Progenitor cell of endocrine pancreas (in vitro differentiated cells): ENCODE measurements at regions not wholly inside any gene's neighbourhood (a gene's known extent, or its start where the extent isn't known, plus 50 kb on each side); places are given as distances from the start of the nearest gene placed in this dataset.
A peak's percentile ranks its signal among the peaks of the same experiment; 100 is the strongest.

ENCODE experiments used
- DNase-seq: peaks from one replicate; pipeline ENCODE4 v3.0.0; 2021; ENCODE audit warnings: low spot score; ENCODE audit not compliant: unreplicated experiment
- H3K27ac Mint-ChIP-seq: 2 replicates; pipeline ENCODE4 v1.8.0; 2021; ENCODE audit warnings: mild to moderate bottlenecking, moderate library complexity, mixed read lengths
- H3K27me3 Mint-ChIP-seq: 2 replicates; pipeline ENCODE4 v1.8.0; 2021; ENCODE audit warnings: mixed read lengths
- H3K36me3 Mint-ChIP-seq: 2 replicates; pipeline ENCODE4 v1.8.0; 2022; ENCODE audit warnings: mixed read lengths; ENCODE audit not compliant: insufficient read depth
- H3K4me1 Mint-ChIP-seq: 2 replicates; pipeline ENCODE4 v1.8.0; 2021; ENCODE audit warnings: low read depth, mixed read lengths
- H3K4me3 Mint-ChIP-seq: 2 replicates; pipeline ENCODE4 v1.8.0; 2021; ENCODE audit warnings: low read depth, mild to moderate bottlenecking, moderate library complexity, mixed read lengths
- H3K9me3 Mint-ChIP-seq: 2 replicates; pipeline ENCODE4 v1.8.0; 2021; ENCODE audit warnings: low read depth, mixed read lengths
- TF ChIP-seq, protein P1 (sequence below): fragments of 200-600 bp; sonication (generic); IDR thresholded peaks from one replicate; pipeline ENCODE4 v1.5.0; 2021; ENCODE audit warnings: antibody characterized with exemption, mild to moderate bottlenecking; ENCODE audit not compliant: unreplicated experiment

GRCh38 chr16:65988024-65988595, 378.4 kb upstream of the CDH5 start:
- H3K9me3 Mint-ChIP-seq: peaks cover 5% of the 10 kb centered on the region
- H3K4me1 Mint-ChIP-seq: peaks cover 1% of the 10 kb centered on the region
- TF ChIP-seq, protein P1, sequence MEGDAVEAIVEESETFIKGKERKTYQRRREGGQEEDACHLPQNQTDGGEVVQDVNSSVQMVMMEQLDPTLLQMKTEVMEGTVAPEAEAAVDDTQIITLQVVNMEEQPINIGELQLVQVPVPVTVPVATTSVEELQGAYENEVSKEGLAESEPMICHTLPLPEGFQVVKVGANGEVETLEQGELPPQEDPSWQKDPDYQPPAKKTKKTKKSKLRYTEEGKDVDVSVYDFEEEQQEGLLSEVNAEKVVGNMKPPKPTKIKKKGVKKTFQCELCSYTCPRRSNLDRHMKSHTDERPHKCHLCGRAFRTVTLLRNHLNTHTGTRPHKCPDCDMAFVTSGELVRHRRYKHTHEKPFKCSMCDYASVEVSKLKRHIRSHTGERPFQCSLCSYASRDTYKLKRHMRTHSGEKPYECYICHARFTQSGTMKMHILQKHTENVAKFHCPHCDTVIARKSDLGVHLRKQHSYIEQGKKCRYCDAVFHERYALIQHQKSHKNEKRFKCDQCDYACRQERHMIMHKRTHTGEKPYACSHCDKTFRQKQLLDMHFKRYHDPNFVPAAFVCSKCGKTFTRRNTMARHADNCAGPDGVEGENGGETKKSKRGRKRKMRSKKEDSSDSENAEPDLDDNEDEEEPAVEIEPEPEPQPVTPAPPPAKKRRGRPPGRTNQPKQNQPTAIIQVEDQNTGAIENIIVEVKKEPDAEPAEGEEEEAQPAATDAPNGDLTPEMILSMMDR: no peak
- H3K27ac Mint-ChIP-seq: no peak overlapping the region
- peaks cover 5% of the 10 kb centered on the region for H3K27me3 Mint-ChIP-seq
- no peaks in the 10 kb centered on the region for H3K36me3 Mint-ChIP-seq
- H3K4me3 Mint-ChIP-seq: no peak overlapping the region
- no peak for DNase-seq

- no peak for DNase-seq
- H3K36me3 Mint-ChIP-seq: no peaks in the 10 kb centered on the region
- H3K9me3 Mint-ChIP-seq: peaks cover 5% of the 10 kb centered on the region
- no peak overlapping the region for H3K27ac Mint-ChIP-seq
- TF ChIP-seq, protein P1: no peak
- no peak overlapping the region for H3K4me3 Mint-ChIP-seq
- H3K4me1 Mint-ChIP-seq: no peaks in the 10 kb centered on the region
- H3K27me3 Mint-ChIP-seq: no peaks in the 10 kb centered on the region
Observed at GRCh38 chr16:65984296-65984695, 382.2 kb upstream of the CDH5 start.

DNA sequence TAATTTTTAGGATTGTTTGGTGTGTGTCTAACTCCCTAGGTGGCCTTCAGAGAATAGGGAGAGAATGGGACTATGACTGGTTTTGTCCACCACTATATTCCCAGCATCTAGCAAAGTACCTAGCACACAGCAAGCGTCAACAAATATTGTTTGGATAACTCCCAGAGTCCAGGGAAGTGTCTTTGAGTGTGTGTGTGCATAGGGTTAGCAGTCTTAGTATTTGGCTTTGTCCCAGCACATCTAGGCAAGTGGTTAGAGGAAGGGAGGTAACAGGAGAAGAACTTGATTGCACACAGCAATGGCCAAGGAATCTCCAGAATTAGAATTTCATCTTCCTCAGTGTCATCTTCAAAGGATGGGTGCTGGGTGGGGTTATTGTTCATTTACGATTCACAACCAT, 385.4 kb upstream of the CDH5 start:
- DNase-seq: no peak
- H3K27me3 Mint-ChIP-seq: no peaks in the 10 kb centered on the region
- TF ChIP-seq, protein P1: no peak
- H3K9me3 Mint-ChIP-seq: peaks cover 2% of the 10 kb centered on the region
- H3K27ac Mint-ChIP-seq: no peak overlapping the region
- H3K4me1 Mint-ChIP-seq: no peaks in the 10 kb centered on the region
- H3K36me3 Mint-ChIP-seq: no peaks in the 10 kb centered on the region
- H3K4me3 Mint-ChIP-seq: no peak overlapping the region

DNA sequence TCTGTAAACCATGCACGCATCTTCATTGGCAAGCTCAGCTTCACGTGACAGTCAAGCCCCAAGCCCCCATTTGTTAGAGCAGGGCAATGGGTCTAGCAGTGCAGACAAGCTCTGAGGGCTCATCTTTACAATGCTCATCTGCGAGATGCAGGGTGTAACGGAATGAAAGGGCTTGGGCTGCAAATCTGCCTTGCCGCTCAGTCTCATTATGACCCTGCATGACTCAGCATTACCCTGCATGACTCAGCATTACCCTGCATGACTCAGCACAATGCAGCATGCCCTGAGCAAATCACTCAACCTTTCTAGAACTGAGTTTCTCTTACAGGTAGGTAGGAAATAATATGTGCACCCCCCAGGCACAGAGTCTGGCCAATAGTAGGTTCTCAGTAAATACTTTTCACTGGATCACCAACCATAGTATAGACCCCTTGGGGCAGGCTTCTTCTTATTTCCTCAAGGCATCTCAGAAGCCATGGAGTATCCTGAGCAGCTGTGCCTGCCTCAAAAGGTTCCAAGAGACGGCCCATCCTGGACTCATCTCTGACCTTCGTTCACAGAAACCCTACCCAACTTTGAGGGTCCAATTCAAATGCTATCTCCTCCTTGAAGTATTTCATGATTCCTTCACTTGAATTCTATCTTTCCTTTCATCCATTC, 391.3 kb upstream of the CDH5 start:
- DNase-seq: no peak
- Mint-ChIP-seq H3K9me3 (peaks cover 4% of the 10 kb centered on the region), H3K36me3 (no peaks in the 10 kb centered on the region), H3K4me1 (no peaks in the 10 kb centered on the region), H3K27me3 (no peaks in the 10 kb centered on the region), H3K4me3 (no peak overlapping the region), H3K27ac (peak overlapping the region; percentile 7)
- TF ChIP-seq, protein P1: no peak

DNA sequence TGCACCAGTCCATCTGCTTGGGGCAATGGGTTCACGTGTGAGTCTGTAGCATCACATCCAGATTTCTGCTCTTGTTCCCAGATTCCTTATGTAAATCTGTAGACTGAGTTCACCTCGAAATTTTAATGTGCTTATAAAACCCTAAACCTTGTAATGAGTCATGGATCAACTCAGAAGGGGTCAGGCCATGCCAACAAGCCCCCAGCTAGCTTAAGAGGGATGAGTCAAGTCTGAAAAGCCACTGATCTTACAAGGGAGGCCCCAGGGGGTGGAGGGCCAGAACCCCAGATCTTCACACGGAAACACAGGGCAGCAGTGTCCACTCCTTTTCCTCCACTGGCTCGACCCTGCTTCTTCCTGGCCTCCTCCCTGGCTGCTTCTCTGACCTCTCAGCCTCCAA, 399.1 kb upstream of the CDH5 start:
- Mint-ChIP-seq H3K27me3 (peaks cover 5% of the 10 kb centered on the region), H3K36me3 (no peaks in the 10 kb centered on the region), H3K4me1 (peaks cover 2% of the 10 kb centered on the region), H3K27ac (no peak overlapping the region), H3K9me3 (peaks cover 4% of the 10 kb centered on the region), H3K4me3 (no peak overlapping the region)
- TF ChIP-seq, protein P1: no peak
- DNase-seq: no peak
